HS-27A (cell line): ENCODE measurements at regions not wholly inside any gene's neighbourhood (a gene's known extent, or its start where the extent isn't known, plus 50 kb on each side); places are given as distances from the start of the nearest gene placed in this dataset.
"Not testable (repeated sequence)": the region's sequence is repeated elsewhere in the genome, so short reads cannot be mapped to it uniquely, and the experiment has no call there.

Source experiments
- DNase-seq: peaks from one replicate; pipeline ENCODE4 v3.0.0-alpha.2; 2012; ENCODE audit warnings: low read depth, missing footprints

GRCh38 chrX:121666171-121666570 is 618.8 kb downstream of the GLUD2 start:
- no peak for DNase-seq

GRCh38 chrX:121671649-121672048 is 624.2 kb downstream of the GLUD2 start:
- DNase-seq = no peak

GRCh38 chrX:121709236-121709635 is 661.8 kb downstream of the GLUD2 start:
- DNase-seq = not testable (repeated sequence)

GRCh38 chrX:121733514-121733913 is 686.1 kb downstream of the GLUD2 start:
- no peak for DNase-seq

- DNase-seq = no peak
Observed at GRCh38 chrX:121746105-121746504, 698.7 kb downstream of the GLUD2 start.

GRCh38 chrX:121753602-121754001 is 706.2 kb downstream of the GLUD2 start:
- DNase-seq = not testable (repeated sequence)

- DNase-seq = no peak
Observed at GRCh38 chrX:121754301-121754700, 706.9 kb downstream of the GLUD2 start.

- no peak for DNase-seq
Observed at GRCh38 chrX:121755541-121755940, 708.1 kb downstream of the GLUD2 start.

- DNase-seq = no peak
Observed at GRCh38 chrX:121761845-121762244, 714.4 kb downstream of the GLUD2 start.

GRCh38 chrX:121763671-121764070 is 716.3 kb downstream of the GLUD2 start:
- no peak for DNase-seq

GRCh38 chrX:121768210-121768609 is 720.8 kb downstream of the GLUD2 start:
- not testable (repeated sequence) for DNase-seq

- DNase-seq = no peak
Observed at GRCh38 chrX:121781991-121782390, 734.6 kb downstream of the GLUD2 start.

- DNase-seq = no peak
Observed at GRCh38 chrX:121782544-121782943, 735.1 kb downstream of the GLUD2 start.

- DNase-seq = no peak
Observed at GRCh38 chrX:121782976-121783375, 735.6 kb downstream of the GLUD2 start.

GRCh38 chrX:121802881-121803412 is 755.5 kb downstream of the GLUD2 start:
- DNase-seq = no peak

- DNase-seq = no peak
Observed at GRCh38 chrX:121823406-121823805, 776.0 kb downstream of the GLUD2 start.

- DNase-seq = no peak
Observed at GRCh38 chrX:121831601-121832000, 784.2 kb downstream of the GLUD2 start.

- DNase-seq = no peak
Observed at GRCh38 chrX:121832446-121832845, 785.0 kb downstream of the GLUD2 start.

GRCh38 chrX:121836000-121836399 is 788.6 kb downstream of the GLUD2 start:
- no peak for DNase-seq

- DNase-seq = no peak
Observed at GRCh38 chrX:121851033-121851432, 803.6 kb downstream of the GLUD2 start.

GRCh38 chrX:121853762-121854613 is 806.6 kb downstream of the GLUD2 start:
- DNase-seq = no peak

GRCh38 chrX:121854614-121854911 is 807.2 kb downstream of the GLUD2 start:
- no peak for DNase-seq

GRCh38 chrX:121858867-121859647 is 811.6 kb downstream of the GLUD2 start:
- DNase-seq = no peak
